ENCODE measurements at regions not wholly inside any gene's neighbourhood (a gene's known extent, or its start where the extent isn't known, plus 50 kb on each side); places are given as distances from the start of the nearest gene placed in this dataset.

GRCh38 chr13:73273745-73274144 is 214.9 kb downstream of the KLF5 start:
- H3F3A ChIP-seq (ENCODE audit: insufficient read depth, low read length) = no peaks in the 10 kb centered on the region
- H3K4me1 ChIP-seq (ENCODE audit: insufficient read depth, low read length, severe bottlenecking) = no peaks in the 10 kb centered on the region
- H2AFZ ChIP-seq (ENCODE audit: low read length) = no peak overlapping the region
- H3K36me3 ChIP-seq (ENCODE audit: insufficient read depth, low read length) = no peaks in the 10 kb centered on the region
- H3K79me2 ChIP-seq (ENCODE audit: insufficient read depth, low read length) = no peaks in the 10 kb centered on the region
- no peak for TF ChIP-seq EZH2 (IDR thresholded peaks at IDR 0.05; ENCODE audit: borderline replicate concordance, low read length)
- no peak for TF ChIP-seq CTCF (IDR thresholded peaks at IDR 0.05; ENCODE audit: low read length)
- 0 out of 2 replicates have a peak, but pooled peaks cover 3% of the 10 kb centered on the region for H3K9me3 ChIP-seq (ENCODE audit: low read length)
- H3K9me2 ChIP-seq (ENCODE audit: low read depth, low read length) = no peaks in the 10 kb centered on the region
- H3K4me2 ChIP-seq (ENCODE audit: low read length) = no peak overlapping the region
- no peak overlapping the region for H3K4me3 ChIP-seq (ENCODE audit: low read depth, low read length, poor library complexity, severe bottlenecking)
- H3K9ac ChIP-seq (ENCODE audit: low read length) = no peak overlapping the region
- H3K27ac ChIP-seq (ENCODE audit: low read depth, low read length, poor library complexity, severe bottlenecking) = no peak overlapping the region
- no peaks in the 10 kb centered on the region for H3K27me3 ChIP-seq (ENCODE audit: insufficient read depth, low read length)
- H4K20me1 ChIP-seq (ENCODE audit: insufficient read depth, low read length) = no peaks in the 10 kb centered on the region

- Histone ChIP-seq H3K9me3 (ENCODE audit: low read length) (0 out of 2 replicates have a peak, but pooled peaks cover 3% of the 10 kb centered on the region), H3F3A (ENCODE audit: insufficient read depth, low read length) (no peaks in the 10 kb centered on the region), H3K9ac (ENCODE audit: low read length) (no peak overlapping the region), H4K20me1 (ENCODE audit: insufficient read depth, low read length) (no peaks in the 10 kb centered on the region), H2AFZ (ENCODE audit: low read length) (no peak overlapping the region), H3K4me1 (ENCODE audit: insufficient read depth, low read length, severe bottlenecking) (no peaks in the 10 kb centered on the region), H3K9me2 (ENCODE audit: low read depth, low read length) (no peaks in the 10 kb centered on the region), H3K27me3 (ENCODE audit: insufficient read depth, low read length) (no peaks in the 10 kb centered on the region), H3K36me3 (ENCODE audit: insufficient read depth, low read length) (no peaks in the 10 kb centered on the region), H3K27ac (ENCODE audit: low read depth, low read length, poor library complexity, severe bottlenecking) (no peak overlapping the region), H3K4me2 (ENCODE audit: low read length) (no peak overlapping the region), H3K4me3 (ENCODE audit: low read depth, low read length, poor library complexity, severe bottlenecking) (no peak overlapping the region), H3K79me2 (ENCODE audit: insufficient read depth, low read length) (no peaks in the 10 kb centered on the region)
- TF ChIP-seq EZH2 (IDR thresholded peaks at IDR 0.05; ENCODE audit: borderline replicate concordance, low read length) (no peak), CTCF (IDR thresholded peaks at IDR 0.05; ENCODE audit: low read length) (no peak)
Observed at GRCh38 chr13:73273276-73273675, 214.5 kb downstream of the KLF5 start.

DNA sequence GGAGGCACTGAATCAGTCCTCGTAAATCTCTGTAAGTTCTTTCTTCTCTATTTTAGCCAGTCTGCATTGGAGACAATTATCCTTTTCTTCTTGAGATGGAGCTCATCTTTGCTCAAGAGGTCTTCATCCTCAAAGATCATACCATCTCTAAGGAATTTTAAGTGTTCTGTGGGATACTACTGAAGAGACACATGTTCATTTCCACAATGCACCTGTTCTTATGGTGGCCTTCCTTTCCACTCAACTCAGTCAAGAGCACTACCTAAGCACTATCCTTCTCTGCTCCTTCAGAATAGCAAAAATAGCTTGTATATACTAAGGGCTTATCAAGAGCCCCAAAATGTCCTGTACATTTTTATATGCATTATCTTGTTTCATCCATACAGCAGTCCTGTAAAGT is 214.0 kb downstream of the KLF5 start:
- Histone ChIP-seq H3K4me3 (ENCODE audit: low read depth, low read length, poor library complexity, severe bottlenecking) (no peak overlapping the region), H3K4me1 (ENCODE audit: insufficient read depth, low read length, severe bottlenecking) (no peaks in the 10 kb centered on the region), H3K9me3 (ENCODE audit: low read length) (no peaks in the 10 kb centered on the region), H2AFZ (ENCODE audit: low read length) (no peak overlapping the region), H3K27ac (ENCODE audit: low read depth, low read length, poor library complexity, severe bottlenecking) (no peak overlapping the region), H3K79me2 (ENCODE audit: insufficient read depth, low read length) (no peaks in the 10 kb centered on the region), H3K36me3 (ENCODE audit: insufficient read depth, low read length) (no peaks in the 10 kb centered on the region), H3K4me2 (ENCODE audit: low read length) (no peak overlapping the region), H3K9me2 (ENCODE audit: low read depth, low read length) (no peaks in the 10 kb centered on the region), H3K9ac (ENCODE audit: low read length) (no peak overlapping the region), H4K20me1 (ENCODE audit: insufficient read depth, low read length) (no peaks in the 10 kb centered on the region), H3K27me3 (ENCODE audit: insufficient read depth, low read length) (no peaks in the 10 kb centered on the region), H3F3A (ENCODE audit: insufficient read depth, low read length) (no peaks in the 10 kb centered on the region)
- no peak for TF ChIP-seq CTCF (IDR thresholded peaks at IDR 0.05; ENCODE audit: low read length)
- TF ChIP-seq EZH2 (IDR thresholded peaks at IDR 0.05; ENCODE audit: borderline replicate concordance, low read length) = no peak
